T-helper 1 cell (primary cell): ENCODE measurements at regions not wholly inside any gene's neighbourhood (a gene's known extent, or its start where the extent isn't known, plus 50 kb on each side); places are given as distances from the start of the nearest gene placed in this dataset.
"Not testable (repeated sequence)": the region's sequence is repeated elsewhere in the genome, so short reads cannot be mapped to it uniquely, and the experiment has no call there.

Experiments
- DNase-seq, 5 donors: peaks; one replicate each; pipeline ENCODE4 v3.0.0-alpha.2; 2012 to 2020

DNA sequence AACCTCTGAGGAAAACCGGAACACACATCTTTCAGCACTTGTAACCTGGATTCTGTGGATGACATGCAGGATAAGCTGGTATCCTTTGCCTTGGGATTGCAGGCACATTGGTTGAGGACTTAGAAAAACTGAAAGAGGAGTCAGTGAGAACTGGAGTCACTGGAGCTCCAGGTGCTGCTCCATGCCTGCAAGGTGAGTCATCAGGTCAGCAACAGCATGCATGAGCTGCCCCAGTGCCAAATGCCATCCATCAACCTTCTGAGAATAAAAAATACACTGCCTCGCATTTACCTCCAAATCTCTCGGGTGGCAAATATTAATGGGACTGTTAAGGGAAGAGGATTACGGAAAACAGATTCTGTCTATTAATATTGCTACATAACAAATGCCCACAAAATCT is 729.1 kb downstream of the NTRK3 start:
- DNase-seq = no peak

- no peak for DNase-seq
These were observed 733.0 kb downstream of the NTRK3 start for GRCh38 chr15:87523516-87523915.

DNA sequence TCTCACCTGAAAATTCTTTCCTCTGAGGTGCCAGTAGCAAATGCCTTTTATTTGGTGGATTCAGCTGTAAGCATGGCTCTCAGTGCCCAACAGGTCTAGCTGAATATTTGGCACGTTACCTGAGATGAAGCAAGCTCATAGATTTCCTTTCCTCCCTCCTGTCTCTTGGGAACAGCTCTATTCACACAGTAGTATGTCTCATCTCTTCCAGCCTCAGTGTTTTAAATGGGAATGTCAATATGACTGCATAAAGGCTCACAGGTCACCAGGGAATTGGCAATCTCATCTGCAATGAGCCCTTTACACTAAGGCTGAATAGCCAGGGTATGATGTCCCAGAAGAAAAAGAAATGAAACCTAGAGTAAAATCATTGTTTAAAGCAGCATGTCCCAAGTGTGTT is 733.5 kb downstream of the NTRK3 start:
- no peak for DNase-seq

GRCh38 chr15:87518957-87519356 is 737.6 kb downstream of the NTRK3 start:
- DNase-seq = no peak

GRCh38 chr15:87508086-87508485 is 748.5 kb downstream of the NTRK3 start:
- DNase-seq = no peak

- no peak for DNase-seq
These were observed 754.4 kb downstream of the NTRK3 start for GRCh38 chr15:87502173-87502572.

DNA sequence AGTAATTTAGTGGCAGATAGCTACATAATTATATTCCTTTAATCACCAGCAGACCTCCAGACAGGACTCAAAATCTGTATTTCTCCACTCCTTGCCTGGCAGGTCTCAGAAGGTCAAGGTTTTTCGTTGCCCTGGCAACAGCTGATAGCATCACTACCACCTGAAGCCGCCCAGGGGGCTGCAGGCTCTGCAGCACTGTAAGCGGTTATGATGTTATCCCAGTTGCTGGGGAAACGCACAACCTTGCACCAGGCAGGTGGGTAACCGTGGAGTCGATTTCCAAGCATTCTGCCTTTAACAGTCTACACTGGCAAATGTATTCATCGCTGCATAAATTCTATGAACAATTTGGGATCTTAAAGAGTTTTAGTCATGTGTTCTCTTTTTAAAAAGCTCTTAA is 756.3 kb downstream of the NTRK3 start:
- no peak for DNase-seq

DNA sequence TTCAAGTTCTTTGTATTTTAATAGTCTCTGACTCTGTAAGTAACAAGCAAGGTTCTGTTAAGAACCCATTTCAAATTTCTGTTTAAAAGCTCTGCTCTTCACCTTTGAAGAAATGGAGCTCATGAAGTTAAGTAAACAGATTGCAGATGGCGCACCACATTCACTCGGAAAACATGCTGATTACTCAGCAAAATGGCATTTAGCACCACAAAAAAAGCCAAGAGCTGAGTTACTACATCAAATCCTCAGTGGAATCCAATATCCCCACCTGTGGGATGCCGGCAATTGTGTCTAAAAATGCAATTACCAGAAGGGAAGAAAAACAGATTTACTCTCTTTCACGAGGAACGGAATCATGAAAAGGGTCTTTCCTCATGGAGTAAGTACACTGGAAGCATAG is 758.0 kb downstream of the NTRK3 start:
- DNase-seq = no peak

DNA sequence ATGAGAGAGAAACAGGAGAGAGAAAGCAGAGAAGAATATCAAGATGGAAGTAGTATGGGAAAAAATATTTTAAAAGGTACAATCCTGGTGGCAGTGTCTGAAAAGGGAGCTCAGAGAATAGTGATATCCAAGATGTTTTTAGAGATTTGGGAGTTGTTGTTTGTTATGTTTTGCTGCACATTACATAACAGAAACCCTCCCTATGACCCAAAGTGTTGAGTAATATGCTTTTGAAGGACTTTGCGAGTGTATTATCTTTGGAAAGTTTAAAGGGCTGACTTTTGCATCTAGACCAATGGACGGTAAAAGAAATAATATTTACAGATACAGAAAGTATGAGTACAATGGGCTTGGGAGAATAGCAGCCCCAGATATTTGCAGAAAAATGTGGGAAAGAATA is 759.7 kb downstream of the NTRK3 start:
- DNase-seq = no peak

DNA sequence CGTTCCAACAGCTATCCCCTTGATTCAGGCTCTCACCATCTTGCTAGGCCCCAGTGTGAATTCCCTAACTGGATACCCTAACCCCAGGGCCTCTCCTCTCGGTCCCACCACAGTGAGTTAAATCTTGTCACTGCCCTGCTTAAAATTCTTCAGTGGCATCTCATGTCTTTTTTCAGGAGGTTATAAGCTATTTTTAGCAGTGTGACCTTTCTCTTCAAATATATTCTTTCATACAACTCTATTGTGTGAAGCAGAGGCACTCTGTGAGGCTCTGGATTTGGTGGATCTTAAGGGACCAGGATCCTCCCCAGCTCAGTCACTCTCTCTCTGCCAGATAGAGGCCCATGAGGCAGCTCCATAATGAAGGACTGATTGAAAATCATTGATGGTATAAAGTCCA is 760.4 kb downstream of the NTRK3 start:
- no peak for DNase-seq

DNA sequence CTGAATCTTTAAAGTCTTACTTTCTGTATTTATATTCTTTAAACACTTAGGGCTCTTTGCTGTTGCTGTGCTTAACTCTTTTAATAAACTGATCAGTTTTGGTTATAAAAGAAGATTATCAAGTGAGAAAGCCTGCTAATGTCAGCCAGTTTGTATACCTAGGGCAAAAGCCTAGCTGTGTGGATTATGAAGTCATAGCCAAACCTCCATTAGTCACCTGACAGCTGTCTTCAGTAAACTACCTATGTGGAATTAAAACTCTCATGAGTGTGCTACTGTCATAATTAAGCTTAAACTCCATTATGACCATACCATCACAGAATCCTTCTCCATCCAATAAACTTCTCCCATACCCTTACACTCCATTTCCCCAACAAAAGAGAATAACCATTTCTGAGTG is 762.7 kb downstream of the NTRK3 start:
- DNase-seq = no peak

GRCh38 chr15:87492321-87492720 is 764.2 kb downstream of the NTRK3 start:
- DNase-seq = no peak

GRCh38 chr15:87490666-87491065 is 765.9 kb downstream of the NTRK3 start:
- no peak for DNase-seq

GRCh38 chr15:87489902-87490665 is 766.5 kb downstream of the NTRK3 start:
- DNase-seq = no peak

DNA sequence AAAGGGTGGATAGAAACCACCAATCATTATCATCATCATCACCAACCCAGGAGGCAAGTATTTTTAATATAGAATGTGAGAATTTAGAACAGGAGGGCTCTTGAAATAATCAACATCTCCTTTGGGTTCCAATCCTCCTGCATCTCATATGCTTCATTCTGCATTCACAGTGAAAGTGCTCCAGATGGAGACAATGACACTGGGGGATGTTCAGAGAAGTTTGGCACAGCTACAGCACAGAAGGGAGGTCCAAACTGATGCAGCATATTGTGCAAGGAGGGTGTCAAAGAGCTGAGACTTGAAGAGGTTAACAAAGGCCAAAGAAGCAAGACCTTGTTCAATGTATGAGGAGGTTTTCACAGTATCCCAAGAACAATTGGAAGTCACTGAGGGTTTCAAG is 767.1 kb downstream of the NTRK3 start:
- no peak for DNase-seq

DNA sequence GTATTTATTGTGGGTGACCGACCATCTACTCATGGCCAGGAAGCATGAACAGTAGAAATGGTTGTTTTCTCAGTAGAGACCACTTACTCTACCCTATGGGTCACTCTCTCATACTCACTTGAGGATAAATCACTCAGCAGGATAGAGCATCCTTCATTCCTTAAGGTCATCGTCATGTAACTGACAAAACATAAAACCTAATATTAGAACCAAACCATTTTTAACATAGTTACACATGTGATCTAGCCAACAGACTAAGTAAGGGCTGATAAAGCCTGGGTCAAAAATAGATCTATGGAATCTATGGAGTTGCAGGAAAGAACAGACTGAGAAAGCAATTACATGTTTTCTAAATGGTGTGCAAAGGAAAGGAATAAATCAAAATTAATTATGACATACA is 769.1 kb downstream of the NTRK3 start:
- no peak for DNase-seq

- DNase-seq = no peak
These were observed 773.1 kb downstream of the NTRK3 start for GRCh38 chr15:87483468-87483867.

GRCh38 chr15:87481126-87481525 is 775.4 kb downstream of the NTRK3 start:
- DNase-seq = no peak

DNA sequence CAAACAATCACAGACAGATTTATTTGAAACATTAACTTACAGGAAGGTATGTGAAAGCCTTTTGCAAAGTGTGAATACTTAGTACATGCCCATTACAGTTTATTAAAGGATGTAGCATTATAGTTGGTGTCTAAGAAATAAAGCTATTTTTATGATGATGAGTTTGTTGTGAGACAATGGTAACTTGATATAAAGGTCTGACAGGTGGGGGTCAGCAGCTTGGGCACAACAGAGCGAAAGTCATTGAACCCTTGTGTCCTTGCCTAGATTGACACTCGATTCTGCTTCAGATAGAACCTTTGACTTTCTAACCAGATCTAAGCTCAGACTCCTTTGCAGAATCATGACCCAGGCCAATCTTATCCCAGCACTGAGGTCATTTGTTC is 777.9 kb downstream of the NTRK3 start:
- no peak for DNase-seq

DNA sequence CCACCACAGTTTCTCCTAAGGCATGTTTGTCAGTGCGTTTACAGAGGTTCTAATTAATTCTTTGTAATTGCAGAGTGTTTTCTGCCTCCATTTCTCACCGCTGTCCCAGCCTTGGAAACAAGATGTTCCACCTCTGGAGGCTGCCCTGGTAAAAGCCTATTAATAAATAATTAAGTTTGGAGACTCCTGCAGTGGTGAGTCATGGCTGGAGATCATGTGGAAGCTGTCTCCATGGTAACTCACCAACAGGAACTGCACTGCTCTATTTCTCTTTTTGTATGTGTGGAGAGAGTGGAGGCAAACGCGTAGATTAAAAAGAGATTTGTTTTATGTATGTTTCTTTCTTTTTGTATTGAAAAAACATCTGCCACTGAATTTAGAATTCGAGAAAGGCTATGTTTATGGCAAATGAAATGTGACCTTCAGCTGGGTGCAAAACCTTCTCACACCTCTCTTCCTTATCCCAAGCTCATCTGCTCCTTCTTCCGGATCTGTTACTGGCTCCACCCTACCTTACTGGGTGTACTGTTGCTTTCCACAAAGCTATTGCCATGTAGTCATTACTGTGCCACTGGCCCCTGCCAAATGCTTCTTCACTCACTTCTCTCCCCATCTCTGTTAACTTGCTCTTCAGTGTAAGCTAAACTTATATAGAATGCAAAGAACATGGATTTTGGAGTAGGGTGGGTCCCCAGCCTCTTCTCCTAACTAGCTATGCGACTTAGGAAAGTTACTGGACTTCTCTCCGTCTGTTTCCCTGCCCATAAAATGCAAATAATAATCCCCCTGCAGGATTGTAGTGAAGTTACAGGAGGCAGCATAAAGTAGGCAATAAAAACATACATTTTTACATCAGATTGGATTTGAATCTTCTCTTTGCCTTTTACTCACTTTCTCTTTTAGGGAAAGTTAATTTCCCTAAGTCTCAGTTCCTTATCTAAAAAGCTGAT is 778.5 kb downstream of the NTRK3 start:
- no peak for DNase-seq

DNA sequence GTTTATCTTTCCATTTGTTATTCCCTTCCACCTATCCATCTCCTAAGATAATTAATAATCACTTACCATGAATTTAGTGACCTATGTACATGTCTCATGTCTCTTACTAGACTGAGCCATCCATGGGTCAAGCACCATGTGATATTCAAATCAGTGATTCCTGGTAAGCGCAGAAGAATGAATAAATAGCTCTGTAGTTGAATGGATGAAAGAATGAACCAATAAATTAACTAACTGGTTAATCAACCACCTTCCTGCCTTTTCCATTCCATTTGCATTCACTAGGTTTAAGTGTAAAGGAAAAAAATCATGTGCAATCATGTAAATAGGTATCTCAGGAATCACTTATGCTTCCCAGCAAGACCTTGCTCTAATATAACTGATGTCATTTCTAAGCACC is 779.5 kb downstream of the NTRK3 start:
- no peak for DNase-seq

- no peak for DNase-seq
These were observed 785.6 kb downstream of the NTRK3 start for GRCh38 chr15:87470923-87471322.

GRCh38 chr15:87463956-87464355 is 792.6 kb downstream of the NTRK3 start:
- DNase-seq = not testable (repeated sequence)

GRCh38 chr15:87461631-87462030 is 794.9 kb downstream of the NTRK3 start:
- no peak for DNase-seq
